GM12878 (cell line): ENCODE measurements at regions not wholly inside any gene's neighbourhood (a gene's known extent, or its start where the extent isn't known, plus 50 kb on each side); places are given as distances from the start of the nearest gene placed in this dataset.
A peak's percentile ranks its signal among the peaks of the same experiment; 100 is the strongest.

Experiments
- ATAC-seq: fragments of 200-7000 bp; cut with Tn5 transposase; 3 replicates; pipeline ENCODE4 v1.9.1; 2020; ENCODE audit warnings: mild to moderate bottlenecking, moderate library complexity
- BruUV-seq: library from RNA; stranded (reverse); fragments of 400-500 nt; replicated peaks from 2 replicates; lab custom pipeline; 2021; lab: Mats Ljungman, UMichigan
- CTCF ChIA-PET: fragments of 300-600 bp; sonication (Branson Sonifier 250); formaldehyde crosslinking; extraction: SDS; loops from one replicate; lab custom pipeline; 2021; ENCODE audit warnings: inconsistent platforms; lab: Yijun Ruan, JAX
- POLR2A ChIA-PET: fragments of 350-600 bp; formaldehyde crosslinking; extraction: SDS; loops from one replicate; lab custom pipeline; 2021; ENCODE audit warnings: inconsistent platforms; lab: Charles Lee
- RAD21 ChIA-PET: fragments of 300-600 bp; sonication (Branson Sonifier 250); formaldehyde crosslinking; loops from one replicate; lab custom pipeline; 2023; ENCODE audit warnings: antibody characterized with exemption; ENCODE audit not compliant: unreplicated experiment; lab: Charles Lee
- SMC1A ChIA-PET: fragments of 300-600 bp; sonication (Branson Sonifier 250); formaldehyde crosslinking; loops from one replicate; lab custom pipeline; 2023; ENCODE audit not compliant: unreplicated experiment, uncharacterized antibody; lab: Charles Lee
- DNase-seq: peaks from one replicate; pipeline ENCODE4 v3.0.0-alpha.2; 2011; ENCODE audit warnings: low read depth, low spot score
- FAIRE-seq: peaks from 3 replicates; lab custom pipeline; 2011; peaks lifted over from hg19 to GRCh38; lab: Jason Lieb, UNC
- H2AFZ ChIP-seq: 2 replicates; pipeline ENCODE4 v1.6.0; 2011; ENCODE audit warnings: low read depth, low read length, control low read depth; ENCODE audit not compliant: control insufficient read depth
- H3K27ac ChIP-seq: 2 replicates; pipeline ENCODE4 v1.5.1; 2011; ENCODE audit warnings: control low read depth; ENCODE audit not compliant: control insufficient read depth, insufficient read depth
- H3K27me3 ChIP-seq, 2 experiments: replicated peaks in 1 of 2; 2 replicates each; pipeline versions ENCODE4 v1.6.0 to v1.6.1; 2011; ENCODE audit warnings: low read length in 1 of 2; ENCODE audit not compliant: control insufficient read depth in 2 of 2, insufficient read depth in 2 of 2
- H3K36me3 ChIP-seq, 2 experiments: 2 replicates each; pipeline ENCODE4 v1.5.1; 2011; ENCODE audit warnings: low read length in 1 of 2; ENCODE audit not compliant: control insufficient read depth in 2 of 2, insufficient read depth in 2 of 2
- H3K4me1 ChIP-seq: 2 replicates; pipeline ENCODE4 v1.6.1; 2011; ENCODE audit warnings: mild to moderate bottlenecking, low read length, moderate library complexity, mixed read lengths; ENCODE audit not compliant: control insufficient read depth, insufficient read depth
- H3K4me2 ChIP-seq: 2 replicates; pipeline ENCODE4 v1.6.0; 2011; ENCODE audit warnings: control low read depth; ENCODE audit not compliant: control insufficient read depth, insufficient read depth
- H3K4me3 ChIP-seq: fragments of 200-600 bp; sonication (generic); 2 replicates; pipeline ENCODE4 v1.5.1; 2016
- H3K79me2 ChIP-seq: 2 replicates; pipeline ENCODE4 v1.6.0; 2011; ENCODE audit warnings: low read length; ENCODE audit not compliant: control insufficient read depth, insufficient read depth
- H3K9ac ChIP-seq: 2 replicates; pipeline ENCODE4 v1.8.0; 2011; ENCODE audit warnings: low read length, control low read depth, mixed read lengths; ENCODE audit not compliant: control insufficient read depth, insufficient read depth
- H3K9me3 ChIP-seq: replicated peaks from 3 replicates; pipeline ENCODE4 v1.5.1; 2011; ENCODE audit warnings: mild to moderate bottlenecking, low read length; ENCODE audit not compliant: control insufficient read depth, insufficient read depth
- H4K20me1 ChIP-seq: 2 replicates; pipeline ENCODE4 v1.6.0; 2011; ENCODE audit not compliant: control insufficient read depth, insufficient read depth
- CUX1 ChIP-seq: IDR thresholded peaks from 2 replicates; pipeline ENCODE4 v1.6.1; 2012; ENCODE audit warnings: improper control_type of control experiment, low read depth, low read length; ENCODE audit not compliant: insufficient replicate concordance
- IRF4 ChIP-seq: IDR thresholded peaks from 2 replicates; pipeline ENCODE4 v1.6.1; 2011; ENCODE audit warnings: low read depth, low read length
- KAT2A ChIP-seq: conservative IDR thresholded peaks from 2 replicates; pipeline ENCODE4 v1.6.1; 2011; ENCODE audit warnings: low read depth, low read length; ENCODE audit not compliant: control insufficient read depth
- LARP7 ChIP-seq: fragments of 450-650 bp; IDR thresholded peaks from 2 replicates; pipeline ENCODE4 v1.6.1; 2017; ENCODE audit warnings: mild to moderate bottlenecking
- PAX8 ChIP-seq: fragments of 450-650 bp; IDR thresholded peaks from 2 replicates; pipeline ENCODE4 v1.6.1; 2017; ENCODE audit warnings: mild to moderate bottlenecking, moderate library complexity
- PKNOX1 ChIP-seq: fragments of 450-650 bp; IDR thresholded peaks from 2 replicates; pipeline ENCODE4 v1.6.1; 2016; ENCODE audit warnings: mild to moderate bottlenecking
- SIN3A ChIP-seq: IDR thresholded peaks from 2 replicates; pipeline ENCODE4 v1.6.1; 2012; ENCODE audit warnings: low read depth, low read length, improper control_type of control experiment
- SMC3 ChIP-seq: IDR thresholded peaks from 2 replicates; pipeline ENCODE4 v1.6.1; 2011; ENCODE audit warnings: low read length, improper control_type of control experiment, borderline replicate concordance
- TCF3 ChIP-seq: IDR thresholded peaks from 2 replicates; pipeline ENCODE4 v1.6.1; 2012; ENCODE audit warnings: low read depth, mild to moderate bottlenecking, low read length, borderline replicate concordance; ENCODE audit not compliant: insufficient read depth
- YY1 ChIP-seq: IDR thresholded peaks from 2 replicates; pipeline ENCODE4 v1.6.1; 2011; ENCODE audit warnings: low read depth, mild to moderate bottlenecking, low read length
- ZNF274 ChIP-seq: IDR thresholded peaks from one replicate; pipeline ENCODE4 v1.8.0; 2011; ENCODE audit not compliant: insufficient read length, insufficient read depth
- ZNF384 ChIP-seq: IDR thresholded peaks from 2 replicates; pipeline ENCODE4 v1.6.1; 2012; ENCODE audit warnings: low read depth, mild to moderate bottlenecking, low read length, improper control_type of control experiment, borderline replicate concordance
- WGBS: methylation state at CpG from one replicate; pipeline ENCODE4 v1.1.6; 2016; ENCODE audit warnings: low lambda C conversion rate; ENCODE audit not compliant: insufficient replicate concordance, insufficient coverage; ENCODE audit errors: missing lambda C conversion rate; 5-methylcytosine and 5-hydroxymethylcytosine counted together
- in situ Hi-C: fragments of 300-500 bp; cut with MboI; formaldehyde crosslinking; loops from 9 replicates; pipeline ENCODE4 v1.14.3; 2018; ENCODE audit warnings: mixed read lengths
- intact Hi-C: fragments of 100-400 bp; cut with micrococcal nuclease; formaldehyde crosslinking; loops from one replicate; pipeline ENCODE4 v1.14.2; 2022; ENCODE audit not compliant: unreplicated experiment

GRCh38 chr15:25072857-25073476 is 118.2 kb downstream of the SNRPN start:
- intact Hi-C loops: no loop called here
- FAIRE-seq (no peak), ATAC-seq (no peak), DNase-seq (no peak)
- SMC1A ChIA-PET: no interaction called here
- no peak overlapping the region for H3K4me3 ChIP-seq
- peaks cover 63% of the 10 kb centered on the region for H3K9me3 ChIP-seq
- H3K4me2 ChIP-seq: no peak overlapping the region
- H3K4me1 ChIP-seq: no peaks in the 10 kb centered on the region
- BruUV-seq: no TSS peak
- H2AFZ ChIP-seq: no peak overlapping the region
- 62% methylated on average over 11 of the region's 11 CpGs for WGBS
- POLR2A ChIA-PET: no interaction called here
- H3K36me3 ChIP-seq: peaks cover 8 to 19% of the 10 kb centered on the region in 2 experiments
- H3K27ac ChIP-seq: no peak overlapping the region
- in situ Hi-C loops: no loop called here
- CTCF ChIA-PET: no interaction called here
- H3K9ac ChIP-seq: no peak overlapping the region
- H4K20me1 ChIP-seq: no peaks in the 10 kb centered on the region
- TF ChIP-seq LARP7 (no peak), ZNF274 (peak; percentile 55)
- RAD21 ChIA-PET: no interaction called here
- no peaks in the 10 kb centered on the region for H3K27me3 ChIP-seq
- no peaks in the 10 kb centered on the region for H3K79me2 ChIP-seq

GRCh38 chr15:25087137-25087536 is 132.3 kb downstream of the SNRPN start:
- SMC1A ChIA-PET: no interaction called here
- BruUV-seq: no TSS peak
- Histone ChIP-seq H3K36me3 (peaks cover 0 to 4% of the 10 kb centered on the region in 2 experiments; a peak in 3 of 4 replicates), H3K4me1 (no peaks in the 10 kb centered on the region), H3K4me2 (no peak overlapping the region), H4K20me1 (no peaks in the 10 kb centered on the region), H3K9ac (no peak overlapping the region), H3K9me3 (peaks cover 8% of the 10 kb centered on the region; the same call in 1 of the 3 replicates), H2AFZ (no peak overlapping the region), H3K79me2 (no peaks in the 10 kb centered on the region), H3K4me3 (no peak overlapping the region), H3K27ac (no peak overlapping the region), H3K27me3 (no peaks in the 10 kb centered on the region)
- ATAC-seq (no peak), FAIRE-seq (no peak), DNase-seq (no peak)
- POLR2A ChIA-PET: no interaction called here
- WGBS: 47% methylated on average over 8 of the region's 8 CpGs
- intact Hi-C loops (no loop called here), in situ Hi-C loops (loop anchor here (25.0 kb wide), 1 partner anchor 850 kb away; no protein-coding TSS in a partner anchor)
- CTCF ChIA-PET: no interaction called here
- RAD21 ChIA-PET: no interaction called here
- TF ChIP-seq IRF4 (no peak), KAT2A (no peak), SIN3A (no peak), YY1 (no peak), ZNF384 (no peak), TCF3 (no peak), CUX1 (no peak), SMC3 (no peak), PAX8 (no peak), PKNOX1 (no peak)
